K562 (cell line): ENCODE measurements at regions not wholly inside any gene's neighbourhood (a gene's known extent, or its start where the extent isn't known, plus 50 kb on each side); places are given as distances from the start of the nearest gene placed in this dataset.

Experiments used
- ATAC-seq: fragments of 200-7000 bp; cut with Tn5 transposase; 3 replicates; pipeline ENCODE4 v1.9.1; 2020; ENCODE audit warnings: moderate library complexity
- BruUV-seq: library from RNA; stranded (reverse); fragments of 400-500 nt; replicated peaks from 2 replicates; lab custom pipeline; 2021; lab: Mats Ljungman, UMichigan
- CTCF ChIA-PET: fragments of 300-600 bp; formaldehyde crosslinking; extraction: SDS; loops from one replicate; lab custom pipeline; 2021; ENCODE audit warnings: low intra/inter-chr PET ratio; lab: Yijun Ruan, JAX
- POLR2A ChIA-PET: fragments of 300-600, 350-650 bp; sonication (Branson Sonifier 250); formaldehyde crosslinking; extraction: SDS; loops from one replicate; lab custom pipeline; 2021; ENCODE audit warnings: antibody characterized with exemption, inconsistent platforms; lab: Yijun Ruan, JAX
- DNase-seq, 4 experiments: peaks; one replicate each; pipeline versions ENCODE4 v3.0.0 to v3.0.0-alpha.2; 2011 to 2018; ENCODE audit warnings: low spot score in 3 of 4, mixed read lengths in 3 of 4; ENCODE audit errors: extremely low read depth in 1 of 4
- FAIRE-seq: peaks from 2 replicates; lab custom pipeline; 2011; peaks lifted over from hg19 to GRCh38; lab: Jason Lieb, UNC
- H2AFZ ChIP-seq: 2 replicates; pipeline ENCODE4 v1.6.0; 2011; ENCODE audit warnings: low read depth, low read length, control low read depth, inconsistent platforms
- H3K27ac ChIP-seq: fragments of 200-600 bp; 3 replicates; pipeline ENCODE4 v1.8.0; 2011; ENCODE audit warnings: low read depth, mild to moderate bottlenecking, control low read depth, inconsistent platforms, low read length, moderate library complexity, mixed read lengths; ENCODE audit errors: extremely low read depth
- H3K27me3 ChIP-seq, 2 experiments: fragments of 300-600 bp in 1 of 2; 2 replicates in 1 of 2; 3 replicates in 1 of 2; pipeline versions ENCODE4 v1.6.0 to v1.8.0; 2011; ENCODE audit warnings: inconsistent platforms in 2 of 2, low read length in 2 of 2, mild to moderate bottlenecking in 1 of 2, mixed read lengths in 1 of 2, moderate library complexity in 1 of 2; ENCODE audit not compliant: control insufficient read depth in 2 of 2, insufficient read depth in 2 of 2
- H3K36me3 ChIP-seq: fragments of 300-600 bp; 3 replicates; pipeline ENCODE4 v1.8.0; 2011; ENCODE audit warnings: mild to moderate bottlenecking, low read length, inconsistent platforms; ENCODE audit not compliant: control insufficient read depth, insufficient read depth
- H3K4me1 ChIP-seq, 2 experiments: fragments of 200-600 bp in 1 of 2; replicated peaks in 1 of 2; 2 replicates in 1 of 2; 3 replicates in 1 of 2; pipeline versions ENCODE4 v1.5.1 to v1.8.0; 2011; ENCODE audit warnings: inconsistent platforms in 2 of 2, low read length in 2 of 2, mild to moderate bottlenecking in 1 of 2, mixed read lengths in 1 of 2, moderate library complexity in 1 of 2; ENCODE audit not compliant: control insufficient read depth in 2 of 2, insufficient read depth in 2 of 2
- H3K4me2 ChIP-seq: 2 replicates; pipeline ENCODE4 v1.6.1; 2011; ENCODE audit warnings: low read length, control low read depth, inconsistent platforms, mixed read lengths; ENCODE audit not compliant: insufficient read depth
- H3K4me3 ChIP-seq: fragments of 200-600 bp; sonication (generic), shearing (Covaris generic); 2 replicates; pipeline ENCODE4 v1.5.1; 2016; ENCODE audit warnings: control low read depth, inconsistent platforms
- H3K79me2 ChIP-seq: fragments of 200-600 bp; 3 replicates; pipeline ENCODE4 v1.8.0; 2011; ENCODE audit warnings: low read length, inconsistent platforms; ENCODE audit not compliant: control insufficient read depth, insufficient read depth
- H3K9ac ChIP-seq, 2 experiments: 2 replicates each; pipeline versions ENCODE4 v1.6.0 to v1.6.1; 2011; ENCODE audit warnings: low read depth in 2 of 2, low read length in 2 of 2, control low read depth in 1 of 2, inconsistent platforms in 1 of 2, mild to moderate bottlenecking in 1 of 2, mixed read lengths in 1 of 2; ENCODE audit not compliant: insufficient read depth in 1 of 2
- H3K9me1 ChIP-seq: one replicate; pipeline ENCODE4 v1.6.0; 2011; ENCODE audit warnings: inconsistent platforms, mild to moderate bottlenecking, low read length, moderate library complexity; ENCODE audit not compliant: control insufficient read depth, insufficient read depth
- H3K9me3 ChIP-seq: replicated peaks from 2 replicates; pipeline ENCODE4 v1.5.1; 2011; ENCODE audit warnings: low read depth, low read length, inconsistent platforms; ENCODE audit not compliant: control insufficient read depth, insufficient read depth
- H4K20me1 ChIP-seq: replicated peaks from 2 replicates; pipeline ENCODE4 v1.6.1; 2011; ENCODE audit warnings: low read length, inconsistent platforms, mixed read lengths; ENCODE audit not compliant: control insufficient read depth, insufficient read depth
- CREM ChIP-seq: IDR thresholded peaks from 2 replicates; pipeline ENCODE4 v1.6.1; 2014; ENCODE audit warnings: antibody characterized with exemption, low read depth
- ELF4 ChIP-seq: fragments of 450-650 bp; formaldehyde crosslinking; IDR thresholded peaks from 2 replicates; pipeline ENCODE4 v1.4.0; 2022; ENCODE audit warnings: missing genetic modification characterization
- FUS ChIP-seq: fragments of 200-400 bp; formaldehyde crosslinking; optimal IDR thresholded peaks from 2 replicates; pipeline ENCODE3; 2017; ENCODE audit warnings: low read depth, low read length
- NCOA1 ChIP-seq: fragments of 450-650 bp; IDR thresholded peaks from 2 replicates; pipeline ENCODE4 v1.6.1; 2016; ENCODE audit warnings: low read depth
- RAD51 ChIP-seq: fragments of 450-650 bp; IDR thresholded peaks from 2 replicates; pipeline ENCODE4 v1.7.1; 2016; ENCODE audit warnings: low read depth, mild to moderate bottlenecking, borderline replicate concordance
- SRSF3 ChIP-seq: fragments of 200-400 bp; formaldehyde crosslinking; IDR thresholded peaks from 2 replicates; pipeline ENCODE4 v1.6.1; 2016; ENCODE audit warnings: mild to moderate bottlenecking, low read length, moderate library complexity; ENCODE audit not compliant: insufficient read depth
- TGIF2 ChIP-seq: sonication (generic); formaldehyde crosslinking; IDR thresholded peaks from 2 replicates; pipeline ENCODE4 v1.8.1; 2022; ENCODE audit warnings: mild to moderate bottlenecking, missing genetic modification reagents, moderate library complexity
- ZNF175 ChIP-seq: fragments of 200-800 bp; sonication (Bioruptor generic); IDR thresholded peaks from 2 replicates; pipeline ENCODE4 v1.6.1; 2016; ENCODE audit warnings: low read depth, mild to moderate bottlenecking, missing genetic modification characterization, missing compliant biosample characterization
- ZNF24 ChIP-seq: fragments of 450-650 bp; IDR thresholded peaks from 2 replicates; pipeline ENCODE4 v1.6.1; 2016
- ZNF324 ChIP-seq: fragments of 250-450 bp; sonication (Bioruptor Pico); IDR thresholded peaks from 2 replicates; pipeline ENCODE4 v1.4.0; 2020; ENCODE audit warnings: mild to moderate bottlenecking
- ZNF407 ChIP-seq: fragments of 450-650 bp; IDR thresholded peaks from 2 replicates; pipeline ENCODE4 v1.6.1; 2016; ENCODE audit warnings: low read depth
- WGBS: fragments of 100-300 bp; shearing (Covaris generic); methylation state at CpG from one replicate; pipeline ENCODE4 v1.1.6; 2016; ENCODE audit warnings: low coverage, mixed read lengths; ENCODE audit not compliant: insufficient coverage; ENCODE audit errors: missing lambda C conversion rate; 5-methylcytosine and 5-hydroxymethylcytosine counted together
- in situ Hi-C: fragments of 300-500 bp; cut with MboI; formaldehyde crosslinking; loops from 4 replicates; pipeline ENCODE4 v1.15.0; 2018; ENCODE audit warnings: inconsistent platforms, mixed read lengths
- intact Hi-C: fragments of 100-400 bp; cut with micrococcal nuclease; formaldehyde crosslinking; loops from 2 replicates; pipeline ENCODE4 v1.14.2; 2022
- TF ChIP-seq, protein P1 (sequence below): fragments of 200-800 bp; sonication (Bioruptor generic); IDR thresholded peaks from 2 replicates; pipeline ENCODE4 v1.6.1; 2017; ENCODE audit warnings: missing genetic modification characterization, missing compliant biosample characterization
- TF ChIP-seq, protein P2 (sequence below): fragments of 450-650 bp; formaldehyde crosslinking; IDR thresholded peaks from 2 replicates; pipeline ENCODE4 v1.4.0; 2020; ENCODE audit warnings: mild to moderate bottlenecking, moderate library complexity

DNA sequence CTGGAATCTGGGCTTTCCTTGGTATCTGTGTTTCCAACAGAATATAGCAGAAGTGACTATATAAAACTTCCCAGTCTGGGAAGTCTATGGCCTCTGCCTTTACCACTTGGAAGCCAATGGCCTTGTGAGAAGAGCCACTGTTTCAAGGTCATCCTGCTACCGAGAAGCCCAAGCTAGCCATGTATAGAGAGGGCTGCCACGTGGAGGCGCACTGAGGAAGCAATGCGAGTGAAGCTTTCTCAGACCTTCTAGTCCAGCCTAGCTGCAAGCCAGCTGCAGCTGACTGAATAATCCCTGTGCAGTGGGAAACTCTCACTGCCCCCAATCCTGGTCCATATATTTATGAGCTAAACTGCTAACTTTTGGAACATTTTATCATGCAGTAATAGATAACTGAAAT lies 661.8 kb upstream of the RIOK2 start:
- FAIRE-seq, result no peak
- no peaks in the 10 kb centered on the region for H3K9me1 ChIP-seq
- no peak overlapping the region for H3K9ac ChIP-seq
- H3K4me1 ChIP-seq, result no peaks in the 10 kb centered on the region
- intact Hi-C loops, result no loop called here
- H3K79me2 ChIP-seq, result no peaks in the 10 kb centered on the region
- no peak overlapping the region for H3K4me3 ChIP-seq
- no peak overlapping the region for H3K27ac ChIP-seq
- no TSS peak for BruUV-seq
- no peaks in the 10 kb centered on the region for H3K36me3 ChIP-seq
- no peak overlapping the region for H3K4me2 ChIP-seq
- DNase-seq, result no peak
- ChIA-PET POLR2A (no interaction called here), CTCF (no interaction called here)
- H3K9me3 ChIP-seq, result no peaks in the 10 kb centered on the region
- H3K27me3 ChIP-seq, result no peaks in the 10 kb centered on the region
- in situ Hi-C loops, result no loop called here
- H4K20me1 ChIP-seq, result no peaks in the 10 kb centered on the region
- no peak for ATAC-seq
- no peak overlapping the region for H2AFZ ChIP-seq
- WGBS, result 0% methylated on average over 4 of the region's 4 CpGs
- TF ChIP-seq ZNF324 (CRISPR knock-in tag) (no peak), FUS (no peak), CREM (no peak), ZNF407 (no peak), NCOA1 (no peak), RAD51 (no peak), ZNF24 (no peak), TGIF2 (no peak), ELF4 (no peak), ZNF175 (CRISPR knock-in tag) (no peak), SRSF3 (no peak)
- TF ChIP-seq, protein P1, sequence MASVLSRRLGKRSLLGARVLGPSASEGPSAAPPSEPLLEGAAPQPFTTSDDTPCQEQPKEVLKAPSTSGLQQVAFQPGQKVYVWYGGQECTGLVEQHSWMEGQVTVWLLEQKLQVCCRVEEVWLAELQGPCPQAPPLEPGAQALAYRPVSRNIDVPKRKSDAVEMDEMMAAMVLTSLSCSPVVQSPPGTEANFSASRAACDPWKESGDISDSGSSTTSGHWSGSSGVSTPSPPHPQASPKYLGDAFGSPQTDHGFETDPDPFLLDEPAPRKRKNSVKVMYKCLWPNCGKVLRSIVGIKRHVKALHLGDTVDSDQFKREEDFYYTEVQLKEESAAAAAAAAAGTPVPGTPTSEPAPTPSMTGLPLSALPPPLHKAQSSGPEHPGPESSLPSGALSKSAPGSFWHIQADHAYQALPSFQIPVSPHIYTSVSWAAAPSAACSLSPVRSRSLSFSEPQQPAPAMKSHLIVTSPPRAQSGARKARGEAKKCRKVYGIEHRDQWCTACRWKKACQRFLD (CRISPR knock-in tag), result no peak
- TF ChIP-seq, protein P2, sequence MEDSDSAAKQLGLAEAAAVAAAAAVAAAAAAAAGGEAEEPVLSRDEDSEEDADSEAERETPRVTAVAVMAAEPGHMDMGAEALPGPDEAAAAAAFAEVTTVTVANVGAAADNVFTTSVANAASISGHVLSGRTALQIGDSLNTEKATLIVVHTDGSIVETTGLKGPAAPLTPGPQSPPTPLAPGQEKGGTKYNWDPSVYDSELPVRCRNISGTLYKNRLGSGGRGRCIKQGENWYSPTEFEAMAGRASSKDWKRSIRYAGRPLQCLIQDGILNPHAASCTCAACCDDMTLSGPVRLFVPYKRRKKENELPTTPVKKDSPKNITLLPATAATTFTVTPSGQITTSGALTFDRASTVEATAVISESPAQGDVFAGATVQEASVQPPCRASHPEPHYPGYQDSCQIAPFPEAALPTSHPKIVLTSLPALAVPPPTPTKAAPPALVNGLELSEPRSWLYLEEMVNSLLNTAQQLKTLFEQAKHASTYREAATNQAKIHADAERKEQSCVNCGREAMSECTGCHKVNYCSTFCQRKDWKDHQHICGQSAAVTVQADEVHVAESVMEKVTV, result no peak
